ENCODE measurements at regions not wholly inside any gene's neighbourhood (a gene's known extent, or its start where the extent isn't known, plus 50 kb on each side); places are given as distances from the start of the nearest gene placed in this dataset.
"Not testable (repeated sequence)": the region's sequence is repeated elsewhere in the genome, so short reads cannot be mapped to it uniquely, and the experiment has no call there.

DNA sequence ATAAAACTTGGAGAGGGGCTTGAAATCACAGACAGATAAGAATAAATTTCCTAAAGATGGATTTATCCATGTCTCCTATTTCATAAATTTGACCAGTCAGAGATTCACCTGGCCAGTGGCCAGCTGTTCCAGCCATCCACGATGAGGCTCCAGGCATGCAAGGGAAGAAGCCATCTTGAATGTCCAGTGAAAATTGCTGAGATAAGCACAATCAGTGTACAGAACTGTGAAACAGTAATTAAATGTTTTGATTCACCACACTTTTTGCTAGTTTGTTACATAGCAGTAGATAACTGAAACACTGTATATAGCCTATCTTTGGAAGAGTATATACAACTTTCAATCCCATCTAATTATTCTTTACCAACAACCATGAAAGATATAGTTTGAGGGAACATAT, 163.5 kb downstream of the HINT1 start:
- DNase-seq, result no peak

DNA sequence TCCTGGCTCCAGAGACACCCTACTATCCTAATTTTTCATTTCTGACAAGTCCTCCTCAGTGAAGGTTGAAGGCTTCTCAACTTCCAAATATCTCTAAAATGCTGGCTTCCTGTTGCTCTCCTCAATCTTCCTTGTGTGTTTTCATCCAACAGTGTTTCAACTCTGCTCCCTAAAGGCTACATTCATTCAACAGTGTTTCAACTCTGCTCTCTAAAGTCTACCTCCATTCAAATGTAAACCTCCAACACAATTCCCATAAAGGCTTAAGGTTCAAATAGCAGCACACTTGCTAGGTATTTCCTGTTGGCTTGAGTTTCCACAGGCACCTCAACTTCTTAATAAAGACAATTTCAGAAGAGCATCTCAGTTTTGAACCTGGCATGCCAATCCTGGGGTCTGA, 164.8 kb downstream of the HINT1 start:
- no peak for DNase-seq

DNA sequence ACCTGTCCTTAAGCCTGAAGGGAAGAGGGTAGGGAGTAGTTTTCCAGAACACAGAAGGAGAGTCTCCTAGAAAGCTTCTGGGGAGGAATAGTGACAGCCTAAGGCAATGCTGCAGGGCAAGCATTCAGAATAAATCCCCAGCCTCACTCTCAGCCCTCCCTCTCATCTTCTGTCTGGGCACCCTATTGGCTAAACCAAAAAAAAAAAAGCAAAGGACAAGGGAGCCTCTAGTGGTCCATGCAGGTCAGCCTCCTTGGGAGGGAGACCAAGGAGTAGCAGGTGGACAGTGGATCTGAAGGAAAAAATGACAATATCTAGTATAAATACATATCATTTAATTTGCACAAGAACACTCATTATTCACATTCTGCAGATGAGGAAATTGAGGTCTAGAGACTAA, 168.3 kb downstream of the HINT1 start:
- not testable (repeated sequence) for DNase-seq

DNA sequence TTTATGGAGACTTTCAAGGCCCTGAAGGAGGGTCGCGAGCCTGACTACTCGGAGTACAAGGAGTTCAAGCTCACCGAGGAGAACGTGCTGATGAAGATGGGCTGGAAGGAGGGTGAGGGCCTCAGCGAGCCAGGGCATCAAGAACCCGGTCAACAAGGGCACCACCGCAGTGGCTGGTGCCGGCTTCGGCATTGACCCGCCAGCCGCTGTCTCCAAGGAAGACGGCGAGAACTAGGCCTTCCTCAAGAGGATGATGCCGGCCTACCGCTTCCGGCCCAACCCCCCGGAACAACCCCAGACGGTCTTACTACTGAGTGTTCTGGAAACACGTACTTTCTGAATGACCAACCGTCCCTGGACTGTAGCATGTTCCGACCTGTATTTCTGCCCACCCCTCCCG, 169.2 kb downstream of the HINT1 start:
- no peak for DNase-seq

DNA sequence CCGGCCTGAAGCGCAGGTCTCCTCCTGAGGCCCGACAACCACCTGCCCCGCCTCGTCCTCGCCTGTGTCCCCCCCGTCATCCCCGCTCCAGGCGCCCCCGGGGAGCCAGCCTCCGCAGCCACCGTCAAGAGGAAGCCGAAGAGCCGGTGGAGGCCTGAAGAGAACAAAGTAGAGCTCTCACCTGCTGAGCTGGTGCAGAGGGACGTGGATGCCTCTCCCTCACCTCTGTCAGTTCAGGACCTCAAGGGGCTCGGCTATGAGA, 169.9 kb downstream of the HINT1 start:
- DNase-seq, result no peak

DNA sequence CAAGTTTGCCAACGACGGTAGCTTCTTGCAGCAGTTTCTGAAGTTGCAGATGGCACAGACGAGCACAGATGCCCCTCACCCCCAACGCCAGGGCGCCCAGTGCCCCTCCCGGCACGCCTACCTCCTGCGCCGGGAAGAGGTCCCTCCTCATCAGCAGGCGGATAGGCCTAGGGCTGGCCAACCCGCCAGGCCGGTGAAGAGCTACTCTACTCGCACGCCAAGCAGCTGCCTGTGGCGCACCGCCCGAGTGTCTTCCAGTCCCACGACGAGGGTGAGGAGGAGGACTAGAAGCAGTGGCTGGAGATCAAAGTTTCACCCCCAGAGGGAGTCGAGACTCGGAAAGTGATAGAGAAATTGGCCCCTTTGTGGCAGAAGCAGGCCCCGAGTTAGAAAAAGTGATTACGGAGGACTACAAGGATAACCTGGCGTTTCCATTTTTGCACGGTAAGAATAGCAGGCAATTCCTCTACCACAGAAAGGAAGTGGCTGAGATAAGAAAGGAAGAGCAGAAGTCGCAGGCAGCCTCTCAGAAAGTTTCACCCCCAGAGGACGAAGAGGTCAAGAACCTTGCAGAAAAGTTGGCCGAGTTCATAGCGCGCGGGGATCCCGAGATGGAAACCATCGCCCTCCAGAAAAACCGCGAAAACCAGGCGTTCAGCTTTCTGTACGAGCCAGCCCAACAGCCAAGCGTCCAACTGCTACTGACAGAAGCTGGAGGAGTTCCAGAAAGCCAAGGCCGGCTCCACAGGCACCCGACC, 170.4 kb downstream of the HINT1 start:
- DNase-seq, result no peak

DNA sequence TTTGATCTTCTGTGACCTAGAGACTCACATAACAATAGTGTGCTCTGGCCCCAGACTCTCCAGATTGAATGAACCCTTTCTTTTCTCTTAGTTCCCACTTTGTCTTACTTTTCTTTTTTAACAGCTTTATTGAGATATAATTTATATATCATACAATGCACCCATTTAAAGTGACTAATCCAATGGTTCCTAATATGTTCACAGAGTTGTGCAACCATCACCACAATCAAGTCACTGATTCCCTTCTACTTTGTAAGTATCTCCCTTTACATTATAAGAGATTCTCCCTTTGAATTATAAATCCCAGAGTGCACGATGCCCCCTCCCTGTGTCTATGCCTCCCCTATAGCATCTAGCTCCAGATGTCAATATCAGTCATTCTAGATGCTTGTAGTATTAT, 172.4 kb downstream of the HINT1 start:
- no peak for DNase-seq

DNA sequence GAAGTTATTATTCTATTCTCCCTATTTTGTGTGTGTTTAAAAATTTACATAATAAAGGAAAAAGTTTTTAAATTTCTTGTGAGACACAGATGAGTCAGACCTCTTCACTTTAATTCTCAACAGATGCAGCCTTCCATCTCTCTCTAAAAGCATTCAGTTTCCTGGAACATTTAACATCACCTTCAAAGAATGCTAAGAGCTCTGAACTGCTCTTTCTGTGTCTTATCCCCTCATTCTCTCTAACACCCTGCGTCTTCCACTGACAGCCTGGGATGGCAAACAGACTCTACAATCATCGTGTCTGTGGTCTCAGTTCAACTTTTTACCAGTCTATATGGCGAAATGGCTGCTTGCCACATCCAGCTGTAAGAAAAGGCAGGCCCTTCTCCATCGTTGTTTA, 173.0 kb downstream of the HINT1 start:
- no peak for DNase-seq

DNA sequence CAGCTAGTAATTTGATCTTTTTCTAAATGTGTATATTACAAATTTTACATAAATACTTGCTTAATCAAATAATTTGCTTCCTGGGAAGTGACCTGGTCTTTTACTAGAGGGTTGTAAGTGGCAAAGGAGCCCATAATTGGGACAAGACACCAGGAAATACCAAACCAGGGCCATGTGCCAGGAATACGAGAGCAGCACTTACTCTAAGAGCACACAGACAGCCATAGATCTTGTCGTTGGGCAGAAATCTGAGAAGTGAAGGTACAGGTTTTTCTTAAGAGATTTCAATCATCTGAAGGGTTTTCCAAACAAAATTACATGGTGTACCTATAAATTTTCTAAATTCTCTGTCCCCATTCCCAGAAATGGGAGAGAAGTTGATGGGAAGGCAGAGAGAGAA, 179.3 kb downstream of the HINT1 start:
- no peak for DNase-seq

DNA sequence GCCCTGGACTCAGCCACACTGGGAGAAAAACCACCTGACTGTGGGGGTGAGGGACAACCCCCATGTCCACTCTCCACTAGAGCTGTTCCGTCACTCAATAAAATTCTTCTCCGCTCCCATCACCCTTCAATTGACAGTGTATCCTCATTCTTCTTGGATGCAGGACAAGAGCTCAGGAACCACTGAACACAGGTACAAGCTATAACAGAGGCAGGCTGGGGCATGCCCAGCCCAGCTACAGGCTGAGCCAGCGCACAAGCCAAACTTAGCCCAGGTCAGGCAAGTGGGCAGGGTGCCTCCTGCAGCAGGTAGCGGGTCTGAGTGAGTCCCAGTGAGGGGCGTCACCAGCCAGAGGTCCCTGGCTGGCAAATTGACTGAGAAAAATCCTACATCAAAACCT, 183.4 kb downstream of the HINT1 start:
- no peak for DNase-seq

DNA sequence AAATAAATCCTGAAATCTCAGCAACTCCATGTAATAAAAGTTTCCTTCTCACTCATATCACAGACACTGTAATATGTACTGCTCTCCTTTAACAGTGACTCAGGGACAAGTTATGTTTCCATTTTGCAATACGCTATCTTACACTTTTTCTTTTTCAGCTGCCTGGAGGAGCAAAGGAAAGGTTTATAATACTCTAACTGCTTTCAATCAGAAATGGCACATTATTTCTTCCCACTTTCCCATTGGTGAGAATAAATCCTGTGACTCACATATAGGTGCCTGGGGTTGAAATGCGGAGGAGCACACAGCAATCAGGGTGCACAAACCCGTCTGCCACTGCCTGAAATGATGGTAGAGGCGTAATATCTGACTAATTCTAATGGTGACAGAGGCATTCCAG, 186.6 kb downstream of the HINT1 start:
- no peak for DNase-seq

DNA sequence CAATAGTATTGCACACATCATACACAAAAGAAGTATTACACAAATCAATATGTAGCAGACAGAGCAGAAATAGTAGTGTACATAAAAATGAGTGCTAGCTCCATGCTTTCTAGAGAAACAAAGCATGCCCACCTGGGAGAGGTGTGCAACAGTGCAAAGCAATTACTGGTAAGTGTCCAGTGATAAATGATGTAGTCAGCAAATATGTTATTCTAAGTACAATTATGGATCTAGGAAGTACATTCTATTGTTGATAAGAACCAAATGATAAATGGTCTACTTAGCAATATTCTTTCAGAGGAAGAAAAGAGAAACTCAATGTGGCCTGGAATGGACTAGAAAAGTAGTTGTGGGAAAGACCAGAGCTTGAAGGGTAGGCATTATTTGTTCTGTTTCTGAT, 188.6 kb downstream of the HINT1 start:
- DNase-seq, result no peak

DNA sequence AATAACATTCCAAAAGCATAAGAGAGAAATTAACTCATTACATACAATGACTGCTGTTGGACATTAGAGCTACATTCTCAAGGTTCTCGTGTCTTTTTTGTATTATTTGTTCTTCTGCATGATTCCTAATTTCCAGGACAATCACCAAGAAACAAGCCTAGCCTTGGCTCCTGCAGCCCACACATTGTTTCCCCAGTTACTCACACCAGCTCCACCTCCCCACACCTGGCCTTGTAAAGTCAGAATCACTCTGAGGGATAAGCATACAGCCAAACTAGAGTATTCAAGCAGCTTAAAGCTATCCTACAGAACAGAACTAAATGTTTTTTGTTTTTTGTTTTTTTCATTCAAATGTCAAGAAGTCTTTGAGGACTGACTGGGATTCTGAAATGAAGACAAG, 189.2 kb downstream of the HINT1 start:
- no peak for DNase-seq

DNA sequence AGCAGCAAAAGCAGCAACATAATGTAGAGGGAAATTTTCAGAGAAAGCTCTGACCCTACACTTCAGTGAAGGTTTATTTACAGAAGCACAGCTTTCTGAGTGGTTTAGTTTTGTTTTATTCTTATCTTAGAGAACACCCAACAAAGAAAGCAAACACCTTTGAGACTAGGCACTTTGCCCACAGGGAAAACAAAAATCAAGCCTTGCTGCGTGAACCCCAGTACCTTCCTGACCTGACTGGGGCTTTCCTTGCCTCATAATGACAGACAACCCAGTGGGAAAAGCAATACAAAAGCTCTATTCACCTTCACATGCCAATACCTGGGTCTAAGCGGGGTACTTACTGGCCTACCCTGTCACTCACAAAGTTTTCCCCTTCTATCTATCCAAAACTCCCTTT, 189.8 kb downstream of the HINT1 start:
- DNase-seq, result no peak

DNA sequence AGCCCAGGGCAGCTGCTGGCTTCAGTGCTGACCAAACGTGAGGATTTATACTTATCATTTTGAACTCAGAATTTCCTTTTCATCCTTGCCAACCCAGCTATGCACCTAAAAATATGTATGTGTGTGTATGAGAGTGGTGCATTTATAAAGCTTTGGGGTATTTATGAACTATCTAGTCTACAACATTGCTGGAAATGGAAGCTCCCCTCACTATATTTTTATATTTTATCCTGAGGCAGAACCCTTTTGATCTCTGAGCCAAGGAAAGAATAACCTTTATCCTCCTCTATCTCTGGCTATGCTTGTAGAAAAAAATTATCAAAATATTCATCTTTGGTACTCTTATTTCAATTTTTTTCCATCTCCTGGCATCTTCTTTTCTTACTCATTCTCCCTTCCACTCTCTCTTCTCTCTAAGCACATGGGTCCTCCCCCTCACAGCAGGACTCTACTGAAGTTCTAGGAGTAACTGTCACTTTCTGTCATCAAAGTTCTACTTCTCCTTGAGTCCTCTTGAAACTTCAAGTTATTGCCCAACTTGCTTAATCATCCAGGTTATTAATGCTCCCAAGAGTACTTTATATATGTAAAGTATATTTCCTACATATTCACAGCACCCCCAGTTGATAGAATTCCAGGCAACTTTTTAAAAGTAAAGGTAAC, 190.9 kb downstream of the HINT1 start:
- no peak for DNase-seq

DNA sequence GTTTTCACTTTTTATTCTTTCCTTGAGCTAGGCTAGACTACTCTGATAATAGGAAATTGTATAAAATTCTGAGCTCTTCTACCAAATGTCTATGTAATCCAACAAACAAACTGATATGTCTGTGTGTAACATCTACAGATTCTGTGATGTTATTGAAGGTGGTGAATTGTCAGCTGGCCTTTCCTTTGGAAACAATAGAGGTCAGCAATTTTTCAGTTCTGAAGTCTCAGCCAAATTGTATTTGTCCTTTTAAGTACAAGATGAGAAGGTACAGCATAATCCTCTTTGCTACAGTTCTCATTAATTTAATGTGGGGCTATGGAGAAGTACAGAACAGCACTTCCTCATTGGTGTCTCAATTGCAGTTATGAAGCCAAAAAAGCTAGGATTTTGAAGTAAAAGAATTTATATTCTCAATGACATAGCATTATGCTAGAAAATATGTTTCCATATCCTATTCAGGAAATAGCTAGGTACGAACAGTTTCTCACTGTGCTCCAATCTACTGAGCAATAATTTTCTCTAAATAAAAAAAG, 198.0 kb downstream of the HINT1 start:
- no peak for DNase-seq

DNA sequence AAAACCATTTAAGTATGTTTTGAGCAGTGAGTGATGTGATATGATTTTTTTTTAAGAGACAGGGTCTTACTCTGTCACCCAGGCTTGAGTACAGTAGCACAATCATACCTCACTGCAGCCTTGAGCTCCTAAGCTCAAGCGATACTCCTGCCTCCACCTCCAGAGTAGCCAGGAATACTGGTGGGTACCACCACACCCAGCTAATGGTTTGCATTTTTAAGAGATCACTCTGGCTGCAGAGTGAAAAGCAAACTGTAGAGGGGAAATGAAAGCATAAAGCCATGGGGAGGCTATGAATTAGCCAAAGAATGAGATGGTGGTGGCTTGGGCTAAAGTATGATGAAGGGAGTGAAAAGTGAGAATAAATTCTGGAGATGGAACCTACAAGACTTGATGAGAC, 199.1 kb downstream of the HINT1 start:
- DNase-seq, result no peak

DNA sequence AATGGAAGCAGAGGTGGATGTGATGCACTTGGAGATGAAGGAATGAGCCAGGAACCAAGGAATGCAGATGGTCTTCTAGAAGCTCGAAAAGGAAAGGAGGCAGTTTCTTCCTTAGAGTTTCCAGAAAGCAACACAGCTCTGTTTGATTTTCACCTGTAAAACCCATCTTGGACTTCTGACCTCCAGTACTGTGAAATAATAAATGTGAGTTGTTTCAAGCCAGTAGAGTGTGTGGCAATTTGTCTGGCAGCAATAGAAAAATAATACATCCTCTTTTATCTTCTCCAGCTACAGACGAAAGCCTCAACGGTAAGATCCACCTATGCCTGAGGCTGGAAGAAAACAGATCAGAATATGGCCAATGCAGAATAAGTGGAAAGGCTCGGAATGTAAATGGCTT, 199.7 kb downstream of the HINT1 start:
- no peak for DNase-seq

DNA sequence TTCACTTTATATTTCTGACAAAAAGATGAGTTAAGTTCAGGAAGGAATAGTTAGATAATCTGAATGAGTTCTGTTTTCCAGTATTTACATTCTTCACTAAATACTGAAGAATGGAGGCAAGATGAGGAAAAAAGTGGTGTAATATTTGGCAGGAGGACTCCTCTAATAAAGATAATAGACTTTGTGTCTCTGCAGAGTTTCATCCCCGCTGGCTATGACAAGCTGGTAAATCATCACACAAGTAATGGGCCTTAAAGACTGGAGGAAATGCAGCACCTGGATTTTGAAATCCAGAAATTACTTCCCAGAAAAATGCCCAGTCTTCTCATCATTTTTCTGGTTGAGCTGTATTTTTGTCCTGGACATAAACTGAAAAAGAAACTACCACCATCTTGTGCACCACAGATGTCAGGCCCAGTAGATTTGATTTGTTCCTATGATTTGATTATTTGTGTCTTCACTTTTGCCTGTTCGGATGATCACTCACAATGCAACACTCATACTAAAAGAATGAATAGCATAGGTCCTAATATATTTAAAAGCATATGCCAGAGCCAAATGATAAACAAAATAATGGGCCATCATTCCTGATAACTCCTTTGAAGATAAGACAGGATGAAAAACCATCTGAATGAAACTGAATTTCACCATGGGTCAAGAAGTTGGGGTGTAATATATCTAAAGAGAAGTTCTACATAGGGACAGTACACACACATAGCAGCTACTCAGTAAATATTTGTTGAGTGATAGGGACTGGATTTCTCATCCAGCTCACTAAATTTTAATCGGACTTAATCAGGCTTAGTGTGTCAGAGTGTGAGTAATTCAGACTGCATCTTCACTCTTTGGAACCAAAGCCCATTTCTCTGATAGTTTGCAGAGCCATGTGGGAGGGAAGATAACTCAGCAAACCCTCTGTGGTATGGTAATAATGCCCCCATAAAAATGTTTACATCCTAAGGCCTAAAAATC, 200.5 kb downstream of the HINT1 start:
- no peak for DNase-seq

DNA sequence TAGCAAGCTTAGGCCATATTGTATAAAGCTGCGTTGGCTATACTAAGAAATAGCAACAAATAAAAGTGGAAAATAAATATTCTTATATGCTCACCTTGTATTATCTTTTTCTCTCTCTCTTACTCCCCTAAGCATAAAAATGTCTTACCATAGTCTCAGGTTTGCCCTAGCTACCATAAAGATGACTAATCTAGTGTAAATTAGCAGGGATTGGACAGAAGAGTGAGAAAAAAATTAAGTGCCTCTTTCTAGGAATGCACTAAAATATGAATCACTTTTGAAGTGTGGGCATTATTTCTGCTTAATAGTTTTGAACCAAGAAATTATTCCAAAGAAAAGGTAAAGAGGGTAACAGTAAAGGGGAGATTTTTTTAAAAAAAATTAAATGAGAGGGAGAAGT, 201.3 kb downstream of the HINT1 start:
- no peak for DNase-seq

DNA sequence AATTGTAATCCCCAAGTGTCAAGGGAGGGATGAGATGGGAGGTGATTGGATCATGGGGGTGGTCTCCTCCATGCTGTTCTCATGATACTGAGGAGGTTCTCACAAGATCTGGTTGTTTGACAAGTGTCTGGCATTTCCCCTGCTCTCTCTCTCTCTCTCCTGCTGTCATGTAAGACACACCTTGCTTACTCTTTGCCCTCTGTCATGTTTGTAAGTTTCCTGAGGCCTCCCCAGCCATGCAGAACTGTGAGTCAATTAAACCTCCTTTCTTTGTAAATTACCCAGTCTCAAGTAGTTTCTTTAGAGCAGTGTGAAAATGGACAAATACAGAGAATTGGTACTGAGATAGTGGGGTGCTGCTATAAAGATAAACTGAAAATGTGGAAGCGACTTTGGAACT, 207.9 kb downstream of the HINT1 start:
- DNase-seq, result no peak

DNA sequence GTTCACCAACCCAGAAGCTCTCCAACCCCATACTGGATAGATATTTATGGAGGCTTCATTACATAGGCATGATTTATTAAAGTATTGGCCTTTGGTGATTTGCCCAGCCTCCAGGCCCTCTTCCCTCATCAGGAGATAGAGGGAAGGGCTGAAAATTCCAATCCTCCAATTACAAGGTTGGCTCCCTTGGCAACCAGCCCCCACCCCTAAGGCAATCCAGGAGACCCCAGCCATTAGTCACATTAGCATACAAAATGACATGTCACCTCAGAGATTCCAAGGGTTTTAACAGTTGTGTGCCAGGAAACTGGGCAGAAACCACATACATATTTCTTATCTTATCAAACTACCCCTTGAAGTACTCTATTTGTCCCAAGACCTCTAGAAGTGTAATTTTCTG, 210.0 kb downstream of the HINT1 start:
- no peak for DNase-seq

DNA sequence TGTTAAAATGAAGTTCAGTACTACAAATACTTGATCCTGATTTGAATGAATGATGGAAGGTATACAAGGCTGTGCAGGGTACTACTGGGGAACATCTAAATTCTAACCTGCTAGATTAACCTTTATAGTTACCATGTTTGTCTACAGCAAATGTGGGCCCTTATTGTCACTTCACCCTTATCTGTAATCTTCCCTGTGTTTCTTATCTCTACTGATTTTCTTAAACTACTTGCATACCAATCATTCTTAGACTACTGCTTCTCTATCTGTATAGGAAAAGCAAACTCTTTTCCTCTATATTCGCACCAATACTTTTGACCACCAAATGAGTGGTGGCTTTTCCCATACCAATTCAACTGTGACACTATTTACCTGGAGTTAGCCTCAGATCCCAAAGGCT, 210.7 kb downstream of the HINT1 start:
- DNase-seq, result no peak

DNA sequence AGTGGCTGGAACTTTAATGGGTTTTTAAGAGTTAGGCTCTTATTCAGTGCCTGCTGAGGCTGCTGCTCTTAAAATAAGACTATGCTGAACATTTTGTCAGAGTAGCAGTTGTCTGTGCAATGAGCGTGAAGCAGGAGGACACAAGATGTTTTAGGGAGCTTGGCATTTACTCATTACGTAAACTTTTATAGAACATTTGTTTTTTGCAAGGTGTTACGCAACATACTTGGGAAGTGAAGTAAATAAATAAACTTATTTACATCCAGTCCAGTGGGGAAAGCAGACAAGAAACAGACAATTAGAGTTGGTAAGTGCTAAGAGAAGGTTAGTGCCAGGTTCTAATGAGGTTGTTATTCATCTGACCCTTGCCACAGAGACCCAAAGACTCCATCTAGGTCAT, 226.0 kb downstream of the HINT1 start:
- DNase-seq, result no peak

All from stimulated activated CD4-positive, alpha-beta T cell treated with anti-CD3 and anti-CD28 coated beads, Interleukin-1b, Interleukin-23, amount 100 ng/mL, for 48 hours (primary cell).